ENCODE measurements at regions not wholly inside any gene's neighbourhood (a gene's known extent, or its start where the extent isn't known, plus 50 kb on each side); places are given as distances from the start of the nearest gene placed in this dataset.

DNA sequence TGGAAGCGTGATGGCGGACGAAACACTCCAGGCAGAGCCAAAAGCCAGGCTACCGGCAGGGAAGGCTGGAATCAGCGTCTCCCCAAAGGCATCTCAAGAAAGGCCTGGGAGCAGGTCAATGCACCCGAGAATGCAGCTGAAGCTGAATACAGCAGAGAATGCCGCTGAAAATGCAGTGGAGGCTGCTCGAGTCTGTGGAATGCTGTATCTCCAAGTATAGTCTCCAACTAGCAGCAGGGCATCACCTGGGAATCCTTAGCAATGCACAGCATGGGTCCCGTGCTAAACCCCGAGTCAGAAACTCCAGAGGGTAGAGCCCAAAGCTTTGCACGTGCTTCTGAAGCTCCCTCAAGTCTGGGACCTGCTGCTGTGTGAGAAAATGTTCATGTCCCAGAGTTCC lies 191.1 kb upstream of the ALKAL2 start:
- no peak for DNase-seq

DNA sequence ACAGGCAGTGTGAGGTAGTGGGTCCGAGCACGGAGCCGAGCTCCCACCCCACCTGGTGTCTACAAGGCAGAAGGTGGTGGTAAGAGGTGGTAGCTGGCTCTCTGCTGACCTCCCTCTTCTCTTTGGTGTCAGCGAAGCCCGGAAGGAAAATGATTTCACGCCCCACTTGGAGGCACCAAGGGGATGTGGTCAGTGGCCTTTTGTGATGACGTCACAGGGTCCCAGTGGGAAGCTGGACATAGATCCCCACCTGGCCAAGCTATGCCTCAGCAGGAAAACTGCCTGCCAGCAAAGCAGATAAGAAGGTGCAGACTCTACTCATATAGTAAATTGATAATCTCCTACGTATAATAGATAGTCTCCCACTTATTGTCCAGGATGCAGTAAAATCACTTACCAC lies 183.7 kb upstream of the ALKAL2 start:
- no peak for DNase-seq

DNA sequence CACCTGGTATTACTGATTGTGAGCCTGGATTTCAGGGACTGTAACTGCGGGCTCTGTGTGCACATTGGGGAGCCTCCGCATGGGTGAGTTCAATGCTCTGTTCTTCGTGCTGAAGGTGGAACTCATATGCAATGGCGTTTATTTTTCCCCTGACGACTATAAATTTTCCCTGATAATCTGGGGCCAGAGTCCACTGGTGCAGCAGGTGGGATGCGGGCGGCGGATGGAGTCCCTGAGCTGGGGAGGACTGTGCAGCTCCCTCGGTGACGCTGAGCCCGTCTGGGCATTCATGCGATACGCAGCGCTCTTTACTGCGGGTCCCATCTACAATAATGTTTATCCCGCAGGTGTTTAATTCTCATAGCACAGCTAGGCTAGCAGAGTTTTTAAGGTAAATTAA lies 181.6 kb upstream of the ALKAL2 start:
- no peak for DNase-seq

DNA sequence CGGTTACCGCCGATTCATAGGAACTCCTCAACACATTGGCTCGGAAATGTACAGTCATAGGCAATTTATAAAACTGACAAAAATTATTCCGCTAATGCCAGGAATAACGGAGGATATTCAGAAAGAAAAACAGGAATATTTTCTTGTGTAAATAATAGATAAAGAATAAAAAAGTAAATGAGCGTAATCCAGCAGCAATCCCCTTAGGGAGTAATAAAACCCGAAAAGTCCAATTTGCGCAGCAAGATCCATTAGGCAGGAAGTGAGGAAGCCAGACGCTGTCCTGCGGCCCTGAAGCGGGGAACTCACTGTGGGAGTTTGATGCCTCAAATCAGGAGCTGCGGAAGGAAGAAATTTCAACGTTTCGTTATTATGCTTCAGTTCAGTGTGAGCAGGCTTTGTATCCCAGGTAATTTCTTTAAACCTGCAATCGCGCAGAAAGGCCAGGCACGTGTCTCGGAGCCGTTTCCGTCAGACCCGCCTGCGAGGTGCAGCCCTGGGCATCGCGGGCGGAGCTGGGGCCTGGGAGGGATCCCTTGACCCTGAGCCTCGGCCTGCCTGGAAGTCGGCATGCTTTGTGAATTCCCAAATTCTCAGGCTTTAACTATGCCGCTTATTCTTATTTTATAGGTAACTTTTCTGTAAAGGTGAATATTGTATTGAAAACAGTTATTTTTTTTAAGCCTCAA lies 180.9 kb upstream of the ALKAL2 start:
- DNase-seq, result no peak

DNA sequence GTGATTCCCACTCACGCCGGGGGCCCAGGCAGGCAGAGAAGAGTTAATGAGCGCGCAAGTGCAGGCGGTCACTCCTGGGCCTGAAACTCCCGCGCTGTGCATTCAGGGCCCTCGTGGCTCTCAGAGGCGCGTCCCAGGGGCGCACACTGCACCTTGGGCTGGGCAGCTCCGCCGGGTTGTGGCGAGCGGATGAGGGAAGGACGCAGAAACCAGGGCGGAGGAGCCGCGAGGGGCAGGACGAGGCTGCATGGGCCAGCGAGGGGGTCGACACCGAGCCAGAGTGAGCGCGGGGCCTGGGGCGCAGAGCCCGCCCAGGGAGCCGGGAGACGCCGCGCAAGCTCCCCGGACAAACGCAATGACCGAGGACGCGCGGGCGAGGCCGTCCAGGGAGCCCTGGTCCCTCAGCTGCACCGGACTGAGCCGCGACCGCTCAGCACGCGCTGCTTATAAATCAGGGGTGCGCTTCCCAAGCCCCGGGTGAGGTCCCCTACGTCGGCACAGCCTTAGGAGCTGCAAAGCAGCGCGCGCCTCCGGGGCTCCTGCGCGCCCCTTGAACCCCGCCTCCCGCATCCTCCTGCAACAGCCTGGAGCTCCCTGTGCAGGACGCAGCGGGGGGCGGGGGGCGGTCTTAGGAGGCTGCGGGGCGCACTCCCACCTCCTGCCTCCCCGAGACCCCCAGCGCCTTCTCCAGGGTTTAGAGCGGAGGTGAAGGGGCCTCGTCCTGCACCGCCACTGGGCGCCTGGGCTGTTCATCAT lies 180.2 kb upstream of the ALKAL2 start:
- DNase-seq, result no peak

DNA sequence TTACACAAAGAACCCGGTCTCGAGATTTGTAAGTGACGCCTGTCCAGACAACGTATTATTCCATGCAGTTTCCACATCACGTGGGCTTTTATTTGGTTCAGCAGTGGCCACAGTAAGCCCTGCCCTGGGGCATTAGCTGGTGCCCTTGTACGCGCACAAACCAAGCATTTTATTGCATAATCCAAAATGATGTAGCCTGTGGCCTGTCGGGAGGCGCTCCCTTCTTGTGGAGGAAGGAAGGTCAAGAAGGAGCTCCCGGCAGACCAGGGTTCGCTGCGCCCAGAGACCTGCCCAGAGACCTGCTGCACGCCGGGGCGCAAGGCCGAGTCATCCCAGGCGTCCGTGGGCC lies 179.6 kb upstream of the ALKAL2 start:
- no peak for DNase-seq

DNA sequence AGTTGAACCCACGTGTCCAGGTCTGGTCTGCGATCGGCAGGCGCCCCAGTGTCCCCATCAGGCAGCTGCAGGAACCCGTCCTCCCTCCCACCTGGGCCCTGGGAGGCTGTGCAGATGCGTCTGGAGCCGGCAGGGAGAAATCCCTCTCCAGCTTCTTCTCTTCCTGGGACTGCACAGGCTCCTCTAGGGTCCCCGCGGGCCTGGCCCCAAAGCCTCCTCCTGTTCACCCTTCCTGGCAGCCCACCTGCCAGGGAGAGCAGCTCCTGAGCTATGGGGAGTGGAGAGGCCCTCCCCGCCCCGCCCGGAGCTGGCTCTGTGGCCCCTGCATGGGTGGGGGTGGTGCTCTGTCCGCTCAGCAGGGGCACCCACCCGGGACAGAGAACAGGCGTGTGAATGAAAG lies 179.2 kb upstream of the ALKAL2 start:
- DNase-seq, result no peak

DNA sequence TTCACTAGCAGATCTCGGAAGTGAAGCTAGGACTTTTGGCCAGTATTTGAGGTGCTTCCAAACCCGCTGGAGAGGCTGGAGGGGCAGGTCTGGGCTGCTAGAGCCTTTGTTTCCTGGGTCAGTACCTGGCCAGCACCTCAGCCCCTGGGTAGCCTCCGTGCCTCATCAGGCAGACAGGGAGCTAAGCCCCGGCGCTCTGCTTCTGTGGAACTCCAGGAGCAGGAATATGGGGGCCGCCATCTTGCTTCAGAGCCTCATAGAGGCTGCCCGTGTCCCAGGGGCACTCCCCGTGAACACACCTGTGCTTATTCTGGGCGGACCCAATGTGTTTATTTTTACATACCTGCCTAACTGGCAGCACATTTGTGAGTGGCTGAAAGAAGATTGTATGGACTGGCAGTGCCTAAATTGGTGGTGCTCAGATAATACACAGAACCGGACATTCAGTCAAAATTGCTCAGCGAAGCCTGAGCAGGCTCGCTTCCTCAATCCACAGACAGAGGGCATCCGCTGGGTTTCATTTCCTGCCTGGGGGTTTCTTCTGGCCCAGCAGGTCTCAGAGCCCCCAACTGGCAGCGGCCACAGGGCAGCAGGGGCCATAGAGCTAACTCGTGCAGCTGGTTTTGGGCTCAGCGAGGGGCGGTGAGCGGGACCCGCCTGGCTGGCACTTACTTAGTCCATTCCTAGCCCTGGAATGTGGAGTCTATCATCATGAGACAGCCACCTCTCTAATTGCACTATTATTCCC lies 176.8 kb upstream of the ALKAL2 start:
- no peak for DNase-seq

DNA sequence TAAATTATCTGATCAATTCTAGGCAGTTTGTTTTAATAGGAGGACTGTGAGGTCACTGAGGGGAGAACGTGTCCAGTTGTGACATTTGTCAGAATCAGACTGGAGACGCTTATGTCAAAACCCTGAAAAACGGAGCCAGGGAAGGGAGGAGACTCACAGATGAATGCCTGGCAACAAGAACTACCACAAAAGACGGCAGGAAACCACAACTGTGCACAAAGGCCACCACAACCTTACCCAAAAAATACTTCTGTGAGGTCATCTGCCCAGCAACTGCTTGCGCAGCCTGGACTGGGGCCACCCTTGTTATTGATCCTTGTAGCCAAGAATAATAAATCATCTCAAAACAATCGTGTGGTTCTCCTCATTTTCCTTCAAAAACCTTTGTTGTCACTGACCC lies 173.0 kb upstream of the ALKAL2 start:
- DNase-seq, result peak; percentile 70

DNA sequence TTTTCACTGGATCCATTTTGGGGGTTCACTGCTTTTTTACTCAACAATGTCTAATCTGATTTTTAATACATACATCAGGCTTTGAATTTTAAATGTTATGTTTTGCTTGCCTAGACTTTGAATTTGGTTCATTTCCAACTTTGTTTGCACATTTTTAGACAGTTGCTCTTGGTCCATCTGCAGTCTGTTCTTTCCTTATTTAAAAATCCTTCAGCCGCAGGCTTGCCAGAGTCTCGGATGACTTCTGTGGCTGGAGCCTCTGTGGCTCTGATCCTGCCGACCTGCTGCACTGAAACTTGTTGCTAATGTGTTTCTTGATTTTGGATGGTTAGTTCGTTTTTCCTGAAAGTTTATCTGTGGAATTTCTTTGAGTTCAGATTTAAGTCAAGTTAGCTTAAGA lies 172.0 kb upstream of the ALKAL2 start:
- DNase-seq, result no peak

DNA sequence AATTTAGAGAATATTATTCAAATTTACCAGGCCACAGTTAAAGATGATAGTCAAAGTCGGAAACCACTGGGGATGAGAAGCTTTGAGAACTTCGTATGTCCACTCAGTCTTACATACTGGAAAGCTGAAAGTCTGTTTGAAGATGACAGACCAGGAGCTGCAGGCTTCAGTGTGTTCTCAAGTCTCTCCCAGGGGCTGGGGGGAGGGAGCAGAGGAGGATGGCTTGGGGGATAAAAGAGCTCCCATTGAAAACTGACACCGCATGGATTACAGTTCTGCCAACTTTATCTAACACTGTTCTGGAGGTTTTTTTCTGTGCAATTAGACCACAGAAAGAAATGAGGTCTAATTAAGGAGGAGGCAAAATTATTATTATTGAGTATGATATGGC lies 170.5 kb upstream of the ALKAL2 start:
- no peak for DNase-seq

DNA sequence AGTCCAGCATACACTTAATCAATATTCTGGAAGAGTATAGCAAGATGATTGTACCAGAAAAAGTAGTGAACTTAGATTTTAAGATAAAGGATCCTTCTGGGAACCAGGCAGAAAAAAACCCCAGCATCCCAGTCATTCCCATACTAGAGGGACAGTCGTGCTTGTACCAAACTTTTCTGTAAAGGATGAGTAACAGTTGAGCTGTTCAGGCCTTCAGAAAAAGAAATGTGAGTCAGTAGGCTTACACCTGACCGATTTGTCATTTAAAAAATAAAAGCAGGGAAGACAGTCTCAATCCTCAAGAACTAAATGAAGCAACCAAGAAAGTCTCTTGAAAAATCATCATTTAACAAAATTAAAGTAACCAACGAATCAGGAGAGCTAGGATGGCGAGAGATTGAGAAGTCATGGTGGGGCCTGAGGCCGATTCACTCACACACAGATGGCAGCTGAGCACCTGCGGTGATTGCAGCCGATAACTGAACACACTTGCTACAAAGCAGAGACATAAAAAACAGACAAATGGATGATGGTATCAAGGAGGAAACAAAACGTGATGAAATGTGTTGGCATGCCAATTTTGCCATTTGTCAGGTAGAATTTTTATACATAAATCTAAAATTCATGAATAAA lies 170.0 kb upstream of the ALKAL2 start:
- DNase-seq, result no peak

DNA sequence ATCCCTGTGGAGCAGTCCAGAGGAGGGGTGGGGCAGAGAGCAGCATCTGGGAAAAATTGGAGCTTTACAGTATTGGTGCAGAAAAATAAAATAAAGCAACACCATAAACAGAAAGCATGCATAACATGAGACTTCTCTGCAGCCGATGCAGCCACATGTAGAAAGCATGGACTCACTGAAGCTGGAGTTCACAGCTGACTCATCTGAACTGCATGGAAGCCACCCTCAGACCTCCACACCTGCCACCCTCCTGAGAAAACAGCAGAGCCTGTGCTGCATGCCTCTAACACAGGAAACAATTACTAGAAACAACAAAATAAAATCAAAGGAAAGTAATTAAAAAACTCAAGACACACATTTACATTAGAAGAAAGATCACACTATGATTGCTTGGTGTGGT lies 169.4 kb upstream of the ALKAL2 start:
- no peak for DNase-seq

DNA sequence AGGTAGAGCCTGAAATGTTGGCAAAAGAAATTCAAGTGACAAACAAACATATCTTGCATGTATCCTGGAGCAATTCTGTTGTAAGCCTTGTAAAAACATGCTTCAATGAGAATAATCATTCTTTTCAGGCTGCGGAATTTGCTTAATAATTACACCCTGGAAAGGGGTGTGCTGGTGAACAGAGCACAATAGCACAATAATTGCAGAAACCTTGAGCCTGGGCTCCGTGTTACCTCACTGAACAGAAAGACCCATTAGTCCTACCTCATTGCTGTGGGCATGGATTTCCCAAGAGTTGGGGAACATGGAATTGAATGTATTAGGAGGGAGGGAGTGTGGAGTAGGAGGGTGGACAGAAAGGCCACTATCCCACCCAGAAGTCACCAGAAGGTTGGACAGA lies 168.0 kb upstream of the ALKAL2 start:
- DNase-seq, result no peak

DNA sequence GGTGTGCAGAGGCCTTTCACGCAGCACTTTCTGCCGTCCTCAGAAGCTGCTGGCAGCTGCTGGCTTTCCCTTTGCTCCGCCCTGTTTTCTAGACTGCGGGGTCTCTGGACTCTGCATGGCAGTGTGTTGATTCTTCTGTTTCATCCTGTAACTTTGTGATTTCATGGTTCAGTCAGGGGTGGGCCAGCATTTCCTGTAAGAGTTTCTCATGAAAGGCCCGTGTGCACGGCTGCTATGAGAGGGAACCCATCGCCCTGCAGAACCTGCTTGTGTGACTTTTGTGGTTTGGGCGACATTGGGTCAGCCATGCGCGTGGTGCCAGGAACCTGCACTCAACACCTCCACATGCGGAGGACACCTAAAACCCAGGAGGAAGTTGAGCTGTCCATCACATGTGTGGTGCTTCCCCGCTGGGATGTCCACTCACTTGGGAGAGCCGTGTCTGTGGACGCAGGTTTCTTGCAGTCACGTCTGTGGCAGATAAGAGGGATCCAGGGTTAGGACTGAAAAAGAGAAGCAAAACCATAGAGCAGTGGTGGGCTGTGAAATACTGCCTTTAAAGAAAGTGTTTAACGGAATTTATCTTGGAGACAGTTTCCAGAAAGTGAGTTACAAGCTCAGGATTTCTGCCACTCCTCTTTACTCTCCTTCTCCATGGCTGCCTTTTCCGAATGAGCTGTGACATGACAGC lies 167.3 kb upstream of the ALKAL2 start:
- no peak for DNase-seq

DNA sequence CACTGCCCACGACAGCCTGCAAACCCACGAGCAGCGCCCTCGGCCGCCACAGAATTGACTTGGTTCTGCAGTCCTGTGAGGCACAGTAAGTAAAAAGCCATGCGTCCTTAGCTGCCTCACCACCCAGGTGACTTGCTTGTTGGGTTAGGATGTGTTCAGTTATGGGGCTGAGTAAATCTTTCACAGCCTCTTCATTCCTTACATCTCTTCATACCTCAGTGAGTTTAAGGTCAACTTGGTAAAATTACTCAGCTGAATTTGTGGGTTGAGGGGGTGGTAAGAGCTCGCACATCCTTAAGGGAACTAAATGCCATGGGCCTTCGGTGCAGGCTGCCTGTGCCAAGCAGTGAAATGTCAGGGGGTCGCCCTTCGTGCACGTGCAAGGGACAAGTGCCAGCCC lies 165.2 kb upstream of the ALKAL2 start:
- no peak for DNase-seq

DNA sequence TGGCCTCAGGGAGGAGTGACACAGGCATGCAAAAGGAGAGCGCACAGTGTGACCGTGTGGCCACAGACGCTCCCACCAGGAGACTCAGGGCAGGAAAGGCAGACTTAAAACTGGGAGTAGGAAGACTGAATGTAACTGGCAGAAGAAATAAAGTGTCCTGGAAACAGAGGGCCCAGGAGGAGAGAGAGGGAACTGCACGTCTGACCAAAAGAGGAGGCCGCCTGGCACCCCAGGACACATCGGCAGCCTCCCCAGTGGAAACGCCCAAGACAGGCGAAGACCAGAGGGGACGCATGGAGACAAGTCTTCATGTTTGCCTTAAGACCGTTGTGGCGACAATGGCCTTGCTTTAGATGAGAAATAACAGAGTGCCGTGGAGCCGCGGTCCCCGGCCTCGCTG lies 163.6 kb upstream of the ALKAL2 start:
- no peak for DNase-seq

DNA sequence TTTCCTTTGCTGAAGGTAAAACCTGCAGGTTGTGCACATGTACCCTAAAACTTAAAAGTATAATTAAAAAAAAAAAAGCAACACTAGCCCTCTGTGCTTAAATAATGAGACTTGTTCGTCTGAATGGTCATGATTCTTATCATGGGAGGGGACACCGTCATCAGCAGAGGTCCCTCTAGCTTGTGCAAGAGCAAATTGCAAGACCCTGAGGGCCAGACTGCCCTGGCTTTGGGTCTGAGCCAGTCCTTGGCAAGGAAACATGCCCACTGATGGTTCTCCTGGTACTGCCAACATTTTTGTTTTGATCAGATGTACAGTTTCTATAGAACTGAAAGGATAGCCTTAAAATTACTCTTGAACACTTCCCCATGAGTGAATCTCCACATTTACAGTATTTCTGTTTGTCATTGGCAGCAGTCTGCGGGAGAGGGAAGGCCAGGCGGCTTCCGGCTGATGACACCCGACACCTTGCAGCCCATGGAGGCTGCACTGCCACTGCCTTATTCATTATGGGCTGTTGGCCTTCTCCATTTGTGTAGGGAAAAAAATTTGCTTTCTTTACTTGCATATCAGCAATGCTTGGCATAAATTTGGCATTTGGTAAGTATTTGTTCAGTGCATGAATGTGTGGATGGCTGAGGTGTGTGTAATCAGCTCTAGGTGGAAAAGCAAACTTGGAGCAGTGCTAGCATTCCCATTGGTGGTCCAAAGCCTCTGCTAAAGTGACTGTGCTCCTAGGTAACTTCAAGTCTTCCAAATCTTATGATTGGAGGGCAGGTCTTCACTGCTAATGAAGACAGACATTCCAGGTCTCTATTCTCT lies 161.6 kb upstream of the ALKAL2 start:
- DNase-seq, result no peak

DNA sequence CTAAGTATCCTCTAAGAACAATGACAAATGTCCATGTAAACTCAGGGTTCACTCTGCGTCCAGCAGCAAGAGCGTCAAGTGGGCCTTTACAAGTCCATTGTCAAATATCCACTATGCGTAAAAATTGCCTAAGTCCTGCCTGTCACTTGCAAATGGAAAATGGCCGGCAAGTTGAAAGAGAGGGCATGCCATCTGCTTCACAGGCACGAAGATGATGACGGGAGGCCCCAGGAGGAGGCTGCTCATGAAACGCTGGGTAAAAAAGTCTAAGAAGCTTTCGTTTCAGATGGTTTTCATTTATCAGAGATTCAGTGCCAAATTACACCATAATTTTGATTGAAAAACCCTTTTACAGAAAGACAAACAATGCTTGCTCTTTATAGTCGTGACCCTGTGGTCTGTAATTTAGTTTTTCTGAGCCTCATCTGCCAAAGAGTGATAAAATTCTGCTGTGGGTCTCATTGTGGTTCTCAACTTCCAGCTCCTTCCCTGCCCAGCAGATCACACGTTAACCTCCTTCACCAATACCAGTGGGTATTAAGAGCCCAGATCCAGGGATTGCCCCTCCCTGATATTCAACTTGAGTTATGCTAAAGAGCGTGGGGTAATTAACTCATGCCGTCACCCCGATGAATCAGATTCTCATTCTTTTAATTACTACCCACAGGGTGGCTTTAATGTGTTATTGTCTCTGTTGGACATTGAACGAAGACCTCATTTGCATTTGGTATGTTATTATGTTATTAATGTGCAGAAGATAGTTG lies 160.2 kb upstream of the ALKAL2 start:
- no peak for DNase-seq

DNA sequence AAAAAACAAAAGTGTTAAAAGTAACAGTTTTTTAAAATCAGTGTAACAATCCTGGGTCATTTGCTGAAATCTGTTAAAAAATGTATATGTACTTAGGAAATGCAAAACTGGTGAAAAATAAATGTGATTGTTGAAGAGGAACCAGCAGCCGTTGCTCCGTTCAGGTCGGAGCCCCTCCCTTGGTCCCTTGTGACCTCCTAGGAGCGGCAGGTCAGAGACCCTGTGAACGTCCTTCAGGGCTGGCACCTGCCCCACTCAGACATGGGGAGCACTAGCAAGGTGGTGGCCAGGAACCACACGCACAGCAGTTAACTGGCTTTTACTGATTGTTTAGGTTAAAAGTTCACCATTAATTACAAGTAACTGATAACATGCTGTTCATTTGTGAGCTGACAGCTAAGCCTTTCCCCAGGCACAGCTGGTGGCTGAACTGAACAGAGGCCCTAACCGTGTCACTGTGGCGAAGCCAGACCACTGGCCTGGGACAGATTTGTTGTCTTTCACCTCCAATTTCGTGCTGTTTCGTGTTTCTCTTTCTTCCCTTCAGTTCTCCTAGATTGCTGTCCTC lies 159.2 kb upstream of the ALKAL2 start:
- DNase-seq, result no peak

DNA sequence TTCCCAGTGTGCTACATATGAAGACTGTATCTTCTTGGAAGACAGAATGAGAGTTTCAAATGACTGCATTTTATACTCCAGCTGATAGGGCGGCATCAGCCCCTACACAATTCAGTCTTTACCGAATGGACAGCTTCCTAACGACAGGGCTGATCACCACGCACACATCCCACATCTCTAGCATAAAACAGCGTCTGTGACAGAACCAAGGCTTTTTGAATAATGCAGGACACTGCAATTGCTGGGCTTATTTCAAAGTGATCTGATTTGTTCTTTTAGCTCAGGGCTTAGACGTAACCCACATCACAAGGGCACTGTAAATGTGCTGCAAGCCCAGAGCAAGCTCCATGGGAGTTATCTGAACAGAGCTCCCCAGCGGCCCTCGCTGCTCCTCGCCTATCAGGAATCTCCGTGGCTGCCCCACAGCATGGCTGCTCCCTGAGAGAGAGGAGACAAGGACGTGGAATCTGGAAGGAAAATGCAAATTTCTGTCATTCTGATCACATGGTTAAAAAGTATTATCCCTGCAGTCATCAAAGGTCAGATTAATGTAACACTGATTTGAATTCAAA lies 158.5 kb upstream of the ALKAL2 start:
- no peak for DNase-seq

Measured in CD4-positive, alpha-beta T cell treated with Interleukin-10 for 1 hour (primary cell).